ENCODE measurements at regions not wholly inside any gene's neighbourhood (a gene's known extent, or its start where the extent isn't known, plus 50 kb on each side); places are given as distances from the start of the nearest gene placed in this dataset.

DNA sequence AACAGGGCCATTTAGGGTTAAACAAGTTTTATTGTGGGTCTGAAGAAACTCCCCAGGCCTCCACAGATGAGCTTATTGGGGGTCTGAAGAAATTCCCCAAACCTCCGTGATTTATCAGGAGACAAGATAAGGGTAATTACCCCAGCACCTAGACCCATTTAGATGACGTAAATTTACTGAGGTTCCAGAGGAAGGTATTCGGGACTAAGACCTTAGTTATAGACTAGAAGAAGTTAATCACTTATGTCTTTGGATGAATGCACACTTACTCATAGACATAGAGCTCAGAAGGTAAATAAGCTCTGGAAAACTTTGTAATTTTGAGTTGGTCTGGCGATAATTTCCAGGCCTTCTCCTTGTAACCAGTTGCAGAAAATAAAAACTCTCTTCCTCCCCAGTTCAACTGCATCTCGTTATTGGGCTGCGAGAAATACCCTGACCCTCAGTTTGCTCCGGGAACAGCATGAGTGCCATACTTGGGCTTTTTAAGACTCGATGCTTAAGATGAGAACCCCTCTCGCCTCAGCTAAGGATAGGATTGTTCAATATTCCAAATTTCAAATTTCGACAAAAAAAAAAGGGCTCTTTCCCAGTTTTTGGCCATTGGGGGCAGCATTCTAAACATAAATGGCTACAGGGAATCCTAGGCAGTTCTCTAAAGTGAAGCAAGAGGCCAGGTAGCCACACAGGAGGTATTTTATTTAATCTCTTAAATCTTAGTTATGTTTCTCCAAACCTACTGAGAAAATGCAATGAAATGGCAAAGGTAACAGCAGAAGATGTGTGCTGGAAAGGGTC, 74.7 kb upstream of the PFKP start (continued):
- TF ChIP-seq, protein P1, sequence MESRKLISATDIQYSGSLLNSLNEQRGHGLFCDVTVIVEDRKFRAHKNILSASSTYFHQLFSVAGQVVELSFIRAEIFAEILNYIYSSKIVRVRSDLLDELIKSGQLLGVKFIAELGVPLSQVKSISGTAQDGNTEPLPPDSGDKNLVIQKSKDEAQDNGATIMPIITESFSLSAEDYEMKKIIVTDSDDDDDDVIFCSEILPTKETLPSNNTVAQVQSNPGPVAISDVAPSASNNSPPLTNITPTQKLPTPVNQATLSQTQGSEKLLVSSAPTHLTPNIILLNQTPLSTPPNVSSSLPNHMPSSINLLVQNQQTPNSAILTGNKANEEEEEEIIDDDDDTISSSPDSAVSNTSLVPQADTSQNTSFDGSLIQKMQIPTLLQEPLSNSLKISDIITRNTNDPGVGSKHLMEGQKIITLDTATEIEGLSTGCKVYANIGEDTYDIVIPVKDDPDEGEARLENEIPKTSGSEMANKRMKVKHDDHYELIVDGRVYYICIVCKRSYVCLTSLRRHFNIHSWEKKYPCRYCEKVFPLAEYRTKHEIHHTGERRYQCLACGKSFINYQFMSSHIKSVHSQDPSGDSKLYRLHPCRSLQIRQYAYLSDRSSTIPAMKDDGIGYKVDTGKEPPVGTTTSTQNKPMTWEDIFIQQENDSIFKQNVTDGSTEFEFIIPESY (IDR thresholded peaks at IDR 0.05) = no peak
- TF ChIP-seq FOXA1 (IDR thresholded peaks at IDR 0.05) (no peak), FOXA2 (IDR thresholded peaks at IDR 0.05) (no peak), SP1 (IDR thresholded peaks at IDR 0.05) (no peak), GABPA (IDR thresholded peaks at IDR 0.05 in 1 of 2, conservative IDR thresholded peaks at IDR 0.05 in 1 of 2) (no peak), JUND (IDR thresholded peaks at IDR 0.05) (no peak)

DNA sequence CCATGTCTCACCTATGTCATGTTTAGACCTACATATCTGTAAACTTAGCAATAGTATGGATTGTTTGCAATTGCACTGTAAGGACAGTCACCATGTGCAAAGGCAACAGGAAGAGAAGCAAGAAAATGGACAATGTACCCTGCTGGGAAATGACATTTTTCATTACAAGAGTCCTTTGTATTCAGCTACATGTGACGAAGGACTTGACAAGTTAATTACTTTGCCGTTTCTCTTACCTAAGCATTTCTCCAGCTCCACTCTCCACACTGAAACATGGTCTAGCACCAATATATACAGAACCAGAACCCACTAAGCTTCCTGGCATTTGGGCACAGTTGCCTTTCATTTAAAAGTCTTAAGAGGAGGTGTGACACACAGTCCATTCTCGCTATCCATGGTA, 76.6 kb upstream of the PFKP start:
- H3K9me3 ChIP-seq (ENCODE audit: control insufficient read depth in 4 of 4, low read length in 3 of 4) = peaks cover 0 to 7% (median 5%) of the 10 kb centered on the region in 4 donors
- no peak for DNase-seq (ENCODE audit: low spot score)
- no peak overlapping the region for H3K4me3 ChIP-seq (ENCODE audit: low read depth in 1 of 3, low read length in 3 of 3)
- H3K36me3 ChIP-seq (ENCODE audit: control insufficient read depth in 4 of 4, insufficient read depth in 3 of 4, low read depth in 1 of 4, low read length in 3 of 4) = no peaks in the 10 kb centered on the region
- H3K27me3 ChIP-seq (ENCODE audit: control insufficient read depth in 4 of 4, insufficient read depth in 4 of 4, low read length in 3 of 4) = peaks cover 0 to 5% (median 1%) of the 10 kb centered on the region in 4 donors
- no peaks in the 10 kb centered on the region for H3K4me1 ChIP-seq (ENCODE audit: control insufficient read depth in 4 of 4, insufficient read depth in 4 of 4, low read length in 3 of 4)
- 79% methylated on average over 3 of the region's 3 CpGs for WGBS
- no peak overlapping the region for H3K9ac ChIP-seq (ENCODE audit: low read depth in 1 of 2, low read length in 2 of 2)
- TF ChIP-seq FOXA2 (IDR thresholded peaks at IDR 0.05) (no peak), GABPA (IDR thresholded peaks at IDR 0.05 in 1 of 2, conservative IDR thresholded peaks at IDR 0.05 in 1 of 2) (no peak), EGR1 (IDR thresholded peaks at IDR 0.05; ENCODE audit: low read depth in 2 of 2) (no peak), HNF4G (IDR thresholded peaks at IDR 0.05) (no peak), RAD21 (IDR thresholded peaks at IDR 0.05) (no peak), SP1 (IDR thresholded peaks at IDR 0.05) (no peak), NR2F2 (IDR thresholded peaks at IDR 0.05) (no peak), RXRA (IDR thresholded peaks at IDR 0.05) (no peak), JUND (IDR thresholded peaks at IDR 0.05) (no peak)
- TF ChIP-seq, protein P2, sequence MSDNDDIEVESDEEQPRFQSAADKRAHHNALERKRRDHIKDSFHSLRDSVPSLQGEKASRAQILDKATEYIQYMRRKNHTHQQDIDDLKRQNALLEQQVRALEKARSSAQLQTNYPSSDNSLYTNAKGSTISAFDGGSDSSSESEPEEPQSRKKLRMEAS (IDR thresholded peaks at IDR 0.05) = no peak
- TF ChIP-seq, protein P3, sequence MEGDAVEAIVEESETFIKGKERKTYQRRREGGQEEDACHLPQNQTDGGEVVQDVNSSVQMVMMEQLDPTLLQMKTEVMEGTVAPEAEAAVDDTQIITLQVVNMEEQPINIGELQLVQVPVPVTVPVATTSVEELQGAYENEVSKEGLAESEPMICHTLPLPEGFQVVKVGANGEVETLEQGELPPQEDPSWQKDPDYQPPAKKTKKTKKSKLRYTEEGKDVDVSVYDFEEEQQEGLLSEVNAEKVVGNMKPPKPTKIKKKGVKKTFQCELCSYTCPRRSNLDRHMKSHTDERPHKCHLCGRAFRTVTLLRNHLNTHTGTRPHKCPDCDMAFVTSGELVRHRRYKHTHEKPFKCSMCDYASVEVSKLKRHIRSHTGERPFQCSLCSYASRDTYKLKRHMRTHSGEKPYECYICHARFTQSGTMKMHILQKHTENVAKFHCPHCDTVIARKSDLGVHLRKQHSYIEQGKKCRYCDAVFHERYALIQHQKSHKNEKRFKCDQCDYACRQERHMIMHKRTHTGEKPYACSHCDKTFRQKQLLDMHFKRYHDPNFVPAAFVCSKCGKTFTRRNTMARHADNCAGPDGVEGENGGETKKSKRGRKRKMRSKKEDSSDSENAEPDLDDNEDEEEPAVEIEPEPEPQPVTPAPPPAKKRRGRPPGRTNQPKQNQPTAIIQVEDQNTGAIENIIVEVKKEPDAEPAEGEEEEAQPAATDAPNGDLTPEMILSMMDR (IDR thresholded peaks at IDR 0.05; ENCODE audit: low read depth, low read length, missing input control) = no peak
- no peak overlapping the region for H3K27ac ChIP-seq (ENCODE audit: low read depth in 1 of 2, low read length in 2 of 2)

DNA sequence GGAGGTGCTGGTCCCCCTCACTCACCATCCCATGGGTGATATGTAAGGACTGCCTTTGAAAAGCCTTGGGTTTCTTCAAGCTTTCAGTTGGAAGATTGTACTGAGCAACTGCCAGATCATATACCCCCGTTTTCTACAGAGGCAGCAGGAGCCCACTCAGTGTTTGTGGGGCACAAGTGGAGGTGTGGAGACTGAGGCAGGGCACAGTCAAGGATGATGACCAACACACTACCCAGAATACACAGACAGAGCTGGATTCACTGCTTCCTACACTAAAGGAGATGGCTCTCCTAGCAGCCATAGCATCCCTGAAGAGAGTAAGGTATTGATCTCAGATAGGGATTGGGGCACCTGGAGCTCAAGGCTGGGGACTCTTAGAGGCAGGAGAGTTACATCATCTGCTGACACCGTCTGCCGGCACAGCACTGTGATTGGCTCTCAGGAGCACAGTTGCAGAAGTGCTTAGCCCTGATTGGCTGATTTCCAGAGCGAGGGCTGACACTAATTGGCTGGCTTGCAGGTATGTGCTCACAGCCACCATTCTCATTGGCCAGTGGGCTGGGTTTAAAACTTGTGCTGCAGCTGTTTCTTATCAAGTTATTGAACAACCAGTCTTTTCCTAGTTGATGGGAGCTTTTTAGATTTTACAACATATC, 77.9 kb upstream of the PFKP start:
- Histone ChIP-seq H3K9ac (ENCODE audit: low read depth in 1 of 2, low read length in 2 of 2) (no peak overlapping the region), H3K4me1 (ENCODE audit: control insufficient read depth in 4 of 4, insufficient read depth in 4 of 4, low read length in 3 of 4) (no peaks in the 10 kb centered on the region), H3K9me3 (ENCODE audit: control insufficient read depth in 4 of 4, low read length in 3 of 4) (peaks cover 0 to 7% (median 5%) of the 10 kb centered on the region in 4 donors), H3K27me3 (ENCODE audit: control insufficient read depth in 4 of 4, insufficient read depth in 4 of 4, low read length in 3 of 4) (peaks cover 0 to 6% (median 5%) of the 10 kb centered on the region in 4 donors), H3K36me3 (ENCODE audit: control insufficient read depth in 4 of 4, insufficient read depth in 3 of 4, low read depth in 1 of 4, low read length in 3 of 4) (no peaks in the 10 kb centered on the region), H3K27ac (ENCODE audit: low read depth in 1 of 2, low read length in 2 of 2) (no peak overlapping the region), H3K4me3 (ENCODE audit: low read depth in 1 of 3, low read length in 3 of 3) (no peak overlapping the region)
- no peak for DNase-seq (ENCODE audit: low spot score)
- 78% methylated on average over 4 of the region's 4 CpGs for WGBS
- TF ChIP-seq YY1 (IDR thresholded peaks at IDR 0.05) (no peak), FOXA1 (IDR thresholded peaks at IDR 0.05) (no peak), EGR1 (IDR thresholded peaks at IDR 0.05; ENCODE audit: low read depth in 2 of 2) (no peak), HNF4A (conservative IDR thresholded peaks at IDR 0.05) (no peak), JUND (IDR thresholded peaks at IDR 0.05) (no peak), NR2F2 (IDR thresholded peaks at IDR 0.05) (no peak), SP1 (IDR thresholded peaks at IDR 0.05) (no peak), HNF4G (IDR thresholded peaks at IDR 0.05) (no peak), RAD21 (IDR thresholded peaks at IDR 0.05) (no peak)
- TF ChIP-seq, protein P2 (IDR thresholded peaks at IDR 0.05) = no peak
- TF ChIP-seq, protein P3 (IDR thresholded peaks at IDR 0.05; ENCODE audit: low read depth, low read length, missing input control) = no peak
- TF ChIP-seq, protein P4, sequence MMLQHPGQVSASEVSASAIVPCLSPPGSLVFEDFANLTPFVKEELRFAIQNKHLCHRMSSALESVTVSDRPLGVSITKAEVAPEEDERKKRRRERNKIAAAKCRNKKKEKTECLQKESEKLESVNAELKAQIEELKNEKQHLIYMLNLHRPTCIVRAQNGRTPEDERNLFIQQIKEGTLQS (IDR thresholded peaks at IDR 0.05) = no peak
- TF ChIP-seq, protein P5, sequence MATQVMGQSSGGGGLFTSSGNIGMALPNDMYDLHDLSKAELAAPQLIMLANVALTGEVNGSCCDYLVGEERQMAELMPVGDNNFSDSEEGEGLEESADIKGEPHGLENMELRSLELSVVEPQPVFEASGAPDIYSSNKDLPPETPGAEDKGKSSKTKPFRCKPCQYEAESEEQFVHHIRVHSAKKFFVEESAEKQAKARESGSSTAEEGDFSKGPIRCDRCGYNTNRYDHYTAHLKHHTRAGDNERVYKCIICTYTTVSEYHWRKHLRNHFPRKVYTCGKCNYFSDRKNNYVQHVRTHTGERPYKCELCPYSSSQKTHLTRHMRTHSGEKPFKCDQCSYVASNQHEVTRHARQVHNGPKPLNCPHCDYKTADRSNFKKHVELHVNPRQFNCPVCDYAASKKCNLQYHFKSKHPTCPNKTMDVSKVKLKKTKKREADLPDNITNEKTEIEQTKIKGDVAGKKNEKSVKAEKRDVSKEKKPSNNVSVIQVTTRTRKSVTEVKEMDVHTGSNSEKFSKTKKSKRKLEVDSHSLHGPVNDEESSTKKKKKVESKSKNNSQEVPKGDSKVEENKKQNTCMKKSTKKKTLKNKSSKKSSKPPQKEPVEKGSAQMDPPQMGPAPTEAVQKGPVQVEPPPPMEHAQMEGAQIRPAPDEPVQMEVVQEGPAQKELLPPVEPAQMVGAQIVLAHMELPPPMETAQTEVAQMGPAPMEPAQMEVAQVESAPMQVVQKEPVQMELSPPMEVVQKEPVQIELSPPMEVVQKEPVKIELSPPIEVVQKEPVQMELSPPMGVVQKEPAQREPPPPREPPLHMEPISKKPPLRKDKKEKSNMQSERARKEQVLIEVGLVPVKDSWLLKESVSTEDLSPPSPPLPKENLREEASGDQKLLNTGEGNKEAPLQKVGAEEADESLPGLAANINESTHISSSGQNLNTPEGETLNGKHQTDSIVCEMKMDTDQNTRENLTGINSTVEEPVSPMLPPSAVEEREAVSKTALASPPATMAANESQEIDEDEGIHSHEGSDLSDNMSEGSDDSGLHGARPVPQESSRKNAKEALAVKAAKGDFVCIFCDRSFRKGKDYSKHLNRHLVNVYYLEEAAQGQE (IDR thresholded peaks at IDR 0.05) = no peak
